A673 (cell line): ENCODE measurements at regions not wholly inside any gene's neighbourhood (a gene's known extent, or its start where the extent isn't known, plus 50 kb on each side); places are given as distances from the start of the nearest gene placed in this dataset.

ENCODE experiments used
- CTCF ChIP-seq: fragments of 300-800, 200-600 bp; sonication (generic); conservative IDR thresholded peaks from 2 replicates; pipeline ENCODE4 v1.5.1; 2017; ENCODE audit warnings: low read depth, mild to moderate bottlenecking, antibody characterized with exemption, low read length, moderate library complexity, mixed read lengths
- EZH2 ChIP-seq: fragments of 200-600 bp; sonication (generic); IDR thresholded peaks from 2 replicates; pipeline ENCODE4 v1.6.1; 2017; ENCODE audit warnings: borderline replicate concordance, low read depth, mild to moderate bottlenecking, mixed read lengths, antibody characterized with exemption, low read length; ENCODE audit not compliant: poor library complexity, severe bottlenecking

- TF ChIP-seq CTCF (no peak), EZH2 (no peak)
Measured at GRCh38 chr9:75464726-75465125, 376.4 kb downstream of the OSTF1 start.
